OCI-LY1 (cell line): ENCODE measurements at regions not wholly inside any gene's neighbourhood (a gene's known extent, or its start where the extent isn't known, plus 50 kb on each side); places are given as distances from the start of the nearest gene placed in this dataset.

ENCODE experiments used
- EZH2 ChIP-seq: fragments of 200-600 bp; sonication (generic), shearing (Covaris generic); IDR thresholded peaks from 2 replicates; pipeline ENCODE4 v1.8.0; 2017; ENCODE audit warnings: borderline replicate concordance, mixed run types, mild to moderate bottlenecking, antibody characterized with exemption, low read length, moderate library complexity, mixed read lengths
- TF ChIP-seq, protein P1 (sequence below): fragments of 200-600 bp; sonication (generic), shearing (Covaris generic); IDR thresholded peaks from 2 replicates; pipeline ENCODE4 v1.5.1; 2017; ENCODE audit warnings: mild to moderate bottlenecking, antibody characterized with exemption, low read length, moderate library complexity, mixed read lengths

DNA sequence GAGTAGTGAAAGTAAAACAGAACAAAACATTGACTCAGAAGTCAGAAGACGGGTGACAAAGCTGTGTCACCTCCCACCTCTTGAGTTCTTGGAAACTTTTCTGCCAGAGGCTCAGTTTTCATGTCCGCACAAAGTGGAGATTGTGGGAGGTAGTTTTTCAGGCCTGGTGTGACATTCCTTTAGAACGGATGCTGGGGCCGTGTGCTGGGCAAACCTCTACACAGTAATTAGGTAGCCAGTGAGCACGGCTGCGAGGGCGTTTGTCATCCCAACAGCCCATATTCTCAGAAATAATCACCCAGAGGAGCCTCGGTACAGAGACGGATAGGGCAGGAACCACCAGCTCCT is 1054.4 kb downstream of the TBC1D22A start:
- TF ChIP-seq, protein P1, sequence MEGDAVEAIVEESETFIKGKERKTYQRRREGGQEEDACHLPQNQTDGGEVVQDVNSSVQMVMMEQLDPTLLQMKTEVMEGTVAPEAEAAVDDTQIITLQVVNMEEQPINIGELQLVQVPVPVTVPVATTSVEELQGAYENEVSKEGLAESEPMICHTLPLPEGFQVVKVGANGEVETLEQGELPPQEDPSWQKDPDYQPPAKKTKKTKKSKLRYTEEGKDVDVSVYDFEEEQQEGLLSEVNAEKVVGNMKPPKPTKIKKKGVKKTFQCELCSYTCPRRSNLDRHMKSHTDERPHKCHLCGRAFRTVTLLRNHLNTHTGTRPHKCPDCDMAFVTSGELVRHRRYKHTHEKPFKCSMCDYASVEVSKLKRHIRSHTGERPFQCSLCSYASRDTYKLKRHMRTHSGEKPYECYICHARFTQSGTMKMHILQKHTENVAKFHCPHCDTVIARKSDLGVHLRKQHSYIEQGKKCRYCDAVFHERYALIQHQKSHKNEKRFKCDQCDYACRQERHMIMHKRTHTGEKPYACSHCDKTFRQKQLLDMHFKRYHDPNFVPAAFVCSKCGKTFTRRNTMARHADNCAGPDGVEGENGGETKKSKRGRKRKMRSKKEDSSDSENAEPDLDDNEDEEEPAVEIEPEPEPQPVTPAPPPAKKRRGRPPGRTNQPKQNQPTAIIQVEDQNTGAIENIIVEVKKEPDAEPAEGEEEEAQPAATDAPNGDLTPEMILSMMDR = no peak
- no peak for TF ChIP-seq EZH2
